Muscle of leg (tissue), 3 donors: ENCODE measurements at regions not wholly inside any gene's neighbourhood (a gene's known extent, or its start where the extent isn't known, plus 50 kb on each side); places are given as distances from the start of the nearest gene placed in this dataset.

ENCODE experiments used
- DNase-seq: peaks from one replicate; pipeline ENCODE4 v3.0.0; 2013
- H3K27ac ChIP-seq: one replicate; pipeline ENCODE4 v1.5.1; 2013; ENCODE audit warnings: mild to moderate bottlenecking, low read length, control low read depth
- H3K27me3 ChIP-seq: one replicate; pipeline ENCODE4 v1.6.1; 2013; ENCODE audit warnings: low read length; ENCODE audit not compliant: control insufficient read depth, insufficient read depth
- H3K36me3 ChIP-seq: one replicate; pipeline ENCODE4 v1.6.1; 2013; ENCODE audit warnings: low read length; ENCODE audit not compliant: control insufficient read depth, insufficient read depth
- H3K4me1 ChIP-seq: one replicate; pipeline ENCODE4 v1.6.1; 2013; ENCODE audit warnings: low read length; ENCODE audit not compliant: control insufficient read depth, insufficient read depth
- H3K4me3 ChIP-seq: one replicate; pipeline ENCODE4 v1.5.1; 2013; ENCODE audit warnings: low read length, control low read depth
- H3K9me3 ChIP-seq: replicated peaks from 2 replicates; pipeline ENCODE4 v1.6.1; 2013; ENCODE audit warnings: low read depth, low read length; ENCODE audit not compliant: control insufficient read depth
- WGBS: methylation state at CpG from one replicate; pipeline ENCODE4 v1.1.5; 2013; ENCODE audit warnings: missing lambda C conversion rate; ENCODE audit not compliant: insufficient coverage; 5-methylcytosine and 5-hydroxymethylcytosine counted together

DNA sequence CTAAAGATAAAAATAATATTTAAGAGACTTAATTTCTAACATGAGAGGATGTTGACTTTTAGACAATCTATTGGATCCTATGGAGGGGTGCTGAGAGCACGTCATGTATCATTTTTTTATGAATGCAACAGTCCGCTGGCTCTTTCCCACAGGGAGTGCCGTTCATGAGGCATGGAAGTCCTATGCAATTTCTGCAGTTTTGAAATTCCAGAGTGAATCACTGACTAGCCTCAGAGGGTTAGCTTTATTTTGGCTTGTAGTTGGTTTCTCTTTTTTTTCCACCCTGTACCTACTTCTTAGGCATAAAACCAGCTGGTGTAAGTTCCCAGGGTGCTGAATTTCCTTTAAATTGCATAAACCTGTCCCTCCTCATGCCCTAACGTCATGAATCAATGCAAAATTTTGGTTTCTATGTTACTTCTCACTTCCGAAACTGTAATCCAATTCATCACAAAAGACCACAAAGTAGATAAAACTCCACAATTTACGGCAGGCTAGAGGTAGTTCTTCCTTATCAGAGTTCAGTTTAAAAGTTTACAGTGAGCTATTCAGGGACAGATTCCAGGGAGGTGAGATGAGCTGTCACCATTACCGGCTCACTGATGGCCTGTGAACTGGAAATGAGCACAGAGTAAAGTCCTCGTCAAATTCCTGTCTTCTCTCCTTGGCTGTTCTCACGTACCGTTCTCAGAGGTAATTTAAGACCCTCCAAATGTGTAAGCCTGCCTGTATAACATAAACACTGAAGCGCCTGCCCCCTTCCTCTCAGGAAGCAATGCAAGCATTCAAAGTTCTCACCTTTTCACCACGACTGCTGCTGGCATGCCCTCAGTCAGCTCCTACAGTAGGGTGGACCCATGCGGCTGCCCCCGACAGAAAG, 216.6 kb upstream of the SLC10A2 start:
- DNase-seq: no peak
- Histone ChIP-seq H3K9me3 (no peaks in the 10 kb centered on the region), H3K4me1 (no peaks in the 10 kb centered on the region), H3K27ac (no peak overlapping the region), H3K4me3 (no peak overlapping the region), H3K27me3 (no peaks in the 10 kb centered on the region), H3K36me3 (no peaks in the 10 kb centered on the region)
- 19% methylated on average over 7 of the region's 14 CpGs for WGBS

- H3K4me3 ChIP-seq: no peak overlapping the region
- no peaks in the 10 kb centered on the region for H3K27me3 ChIP-seq
- H3K36me3 ChIP-seq: no peaks in the 10 kb centered on the region
- DNase-seq: no peak
- no peaks in the 10 kb centered on the region for H3K4me1 ChIP-seq
- no CpG with 5 or more reads among the region's 5 CpGs for WGBS
- H3K9me3 ChIP-seq: no peaks in the 10 kb centered on the region
- H3K27ac ChIP-seq: no peak overlapping the region
Measured at GRCh38 chr13:103277959-103278694, 211.9 kb upstream of the SLC10A2 start.

DNA sequence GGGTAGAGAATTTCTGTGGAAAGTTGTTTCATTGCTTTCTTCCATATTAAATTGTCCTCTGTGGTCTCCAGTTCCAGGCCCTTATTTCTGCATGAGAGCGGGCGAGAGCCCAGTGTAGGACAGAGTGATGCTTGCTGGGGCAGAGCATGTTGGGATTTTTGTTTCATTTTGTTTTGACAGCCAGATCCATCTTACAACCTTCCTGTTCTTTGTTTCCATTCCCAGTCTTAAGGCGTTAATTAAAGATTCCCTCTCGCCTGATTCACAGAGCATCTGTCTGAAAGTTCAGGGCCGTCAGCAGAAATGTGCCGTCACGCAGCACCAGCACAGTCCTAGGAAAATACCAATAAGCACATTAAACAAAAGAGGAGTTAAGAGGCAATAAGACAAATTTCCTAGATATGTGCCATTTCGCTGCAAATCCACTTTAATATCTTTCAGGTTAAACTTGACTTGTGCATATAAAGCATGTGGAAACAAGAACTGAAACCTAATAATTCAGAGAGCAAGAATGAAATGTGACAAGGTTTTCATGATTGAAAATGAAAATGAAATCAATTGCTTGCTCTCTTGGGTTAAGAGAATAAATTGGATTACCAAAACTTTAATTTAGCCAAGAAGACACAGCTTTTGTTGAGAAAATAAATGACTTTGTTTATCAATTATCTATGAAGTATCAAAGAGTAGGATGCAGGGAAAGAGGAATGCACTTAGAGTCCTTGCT, 210.7 kb upstream of the SLC10A2 start:
- WGBS: 60% methylated on average over 1 of the region's 8 CpGs
- H3K4me1 ChIP-seq: no peaks in the 10 kb centered on the region
- H3K9me3 ChIP-seq: no peaks in the 10 kb centered on the region

GRCh38 chr13:103275722-103276121, 209.5 kb upstream of the SLC10A2 start:
- WGBS: 48% methylated on average over 2 of the region's 4 CpGs
- H3K36me3 ChIP-seq: no peaks in the 10 kb centered on the region

More for the DNA sequence above, 210.7 kb upstream of the SLC10A2 start:
- Histone ChIP-seq H3K36me3 (no peaks in the 10 kb centered on the region), H3K27ac (no peak overlapping the region), H3K27me3 (no peaks in the 10 kb centered on the region), H3K4me3 (no peak overlapping the region)
- DNase-seq: no peak

DNA sequence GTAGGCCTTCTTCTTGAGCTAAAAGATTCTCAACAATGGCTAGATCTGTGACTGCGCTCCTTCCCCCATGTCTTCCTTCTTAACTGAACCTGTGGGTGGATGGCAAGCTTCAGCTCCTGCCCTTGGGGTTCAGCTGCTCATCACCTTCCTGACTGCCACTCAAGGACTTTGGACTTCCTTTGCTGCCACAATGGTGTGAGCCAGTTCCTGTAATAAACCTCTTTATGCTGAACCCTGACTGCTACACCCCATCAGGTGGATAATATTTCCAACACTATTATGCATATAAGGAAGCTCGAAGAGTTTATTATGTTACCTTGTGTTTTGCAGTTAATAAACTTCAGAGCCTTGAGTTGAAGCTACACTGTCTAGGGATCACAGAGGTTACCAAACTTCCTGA, 208.9 kb upstream of the SLC10A2 start:
- Histone ChIP-seq H3K4me1 (no peaks in the 10 kb centered on the region), H3K27ac (no peak overlapping the region), H3K9me3 (no peaks in the 10 kb centered on the region), H3K36me3 (no peaks in the 10 kb centered on the region), H3K4me3 (no peak overlapping the region), H3K27me3 (no peaks in the 10 kb centered on the region)
- WGBS: no CpG with 5 or more reads among the region's 2 CpGs
- no peak for DNase-seq

More at GRCh38 chr13:103275722-103276121, 209.5 kb upstream of the SLC10A2 start:
- H3K27ac ChIP-seq: no peak overlapping the region
- H3K9me3 ChIP-seq: no peaks in the 10 kb centered on the region
- no peaks in the 10 kb centered on the region for H3K4me1 ChIP-seq
- H3K27me3 ChIP-seq: no peaks in the 10 kb centered on the region
- DNase-seq: no peak
- H3K4me3 ChIP-seq: no peak overlapping the region

DNA sequence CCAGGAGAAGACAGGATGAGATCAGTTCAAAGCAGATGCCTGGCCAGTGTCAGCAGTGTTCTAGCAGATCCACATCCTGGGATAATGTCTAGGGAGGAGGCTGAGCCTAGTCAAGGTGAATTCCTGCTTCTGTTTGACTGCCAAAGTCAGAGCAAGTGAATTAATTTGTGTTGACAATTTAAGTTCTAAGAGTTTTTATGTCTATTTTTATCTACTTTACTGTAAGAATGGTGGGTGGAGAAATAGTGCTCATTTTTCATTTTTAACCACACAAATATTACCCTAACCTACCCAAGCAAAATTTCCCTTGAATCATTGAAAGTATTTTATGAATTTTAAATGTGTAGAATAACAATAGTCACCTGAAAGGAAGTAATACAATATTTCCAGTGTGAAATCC, 207.6 kb upstream of the SLC10A2 start:
- Histone ChIP-seq H3K27ac (no peak overlapping the region), H3K4me3 (no peak overlapping the region), H3K36me3 (no peaks in the 10 kb centered on the region), H3K27me3 (no peaks in the 10 kb centered on the region), H3K9me3 (no peaks in the 10 kb centered on the region), H3K4me1 (no peaks in the 10 kb centered on the region)
- no peak for DNase-seq

DNA sequence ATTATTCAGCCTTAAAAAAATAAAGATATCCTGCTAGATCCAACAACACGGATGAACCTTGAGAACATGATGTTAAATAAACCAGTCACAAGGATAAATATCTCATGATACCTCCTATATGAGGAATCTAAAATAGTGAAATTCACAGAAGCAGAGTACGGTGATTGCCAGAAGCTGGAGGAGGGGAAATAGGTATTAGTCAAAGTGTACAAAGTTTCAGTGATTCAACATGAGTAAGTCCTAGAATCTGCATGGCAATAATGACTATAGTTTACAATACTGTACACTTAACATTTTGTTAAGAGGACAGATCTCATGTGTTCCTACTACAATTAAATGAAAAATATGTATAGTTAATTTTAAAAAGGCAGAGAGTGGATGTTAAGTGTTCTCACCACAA, 206.6 kb upstream of the SLC10A2 start:
- H3K27ac ChIP-seq: no peak overlapping the region
- no peaks in the 10 kb centered on the region for H3K36me3 ChIP-seq
- no peaks in the 10 kb centered on the region for H3K9me3 ChIP-seq
- H3K27me3 ChIP-seq: no peaks in the 10 kb centered on the region
- DNase-seq: no peak
- no peaks in the 10 kb centered on the region for H3K4me1 ChIP-seq
- H3K4me3 ChIP-seq: no peak overlapping the region
- no CpG with 5 or more reads among the region's 2 CpGs for WGBS

DNA sequence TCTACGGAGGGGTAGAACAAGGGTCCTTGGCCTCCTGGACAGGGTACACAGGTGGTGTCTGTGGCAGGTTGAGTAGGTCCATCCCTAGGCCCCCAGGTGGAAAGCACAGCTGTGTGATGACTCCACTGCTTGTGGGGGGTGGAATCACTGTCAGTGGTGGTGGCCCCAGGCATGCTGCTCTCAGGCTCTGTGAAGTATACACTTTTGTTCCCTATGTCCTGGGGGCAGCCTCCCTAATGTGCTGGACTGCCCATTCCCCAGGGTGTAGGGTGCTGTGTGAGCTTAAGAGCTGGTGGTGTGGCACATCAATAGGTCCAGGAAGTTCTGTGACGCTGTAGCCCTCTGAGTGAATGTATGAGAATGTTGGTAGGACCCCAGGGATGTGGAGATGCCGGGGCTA, 197.2 kb upstream of the SLC10A2 start:
- Histone ChIP-seq H3K27me3 (no peaks in the 10 kb centered on the region), H3K4me3 (no peak overlapping the region), H3K4me1 (no peaks in the 10 kb centered on the region), H3K9me3 (no peaks in the 10 kb centered on the region), H3K36me3 (no peaks in the 10 kb centered on the region), H3K27ac (no peak overlapping the region)
- DNase-seq: no peak
- 81% methylated on average over 3 of the region's 3 CpGs for WGBS

GRCh38 chr13:103255587-103256301, 189.5 kb upstream of the SLC10A2 start:
- Histone ChIP-seq H3K27ac (no peak overlapping the region), H3K36me3 (no peaks in the 10 kb centered on the region), H3K4me1 (no peaks in the 10 kb centered on the region), H3K27me3 (no peaks in the 10 kb centered on the region), H3K4me3 (no peak overlapping the region), H3K9me3 (peaks cover 6% of the 10 kb centered on the region)
- no CpG with 5 or more reads among the region's 4 CpGs for WGBS
- DNase-seq: peak; percentile 4
